H1 (cell line): ENCODE measurements at regions not wholly inside any gene's neighbourhood (a gene's known extent, or its start where the extent isn't known, plus 50 kb on each side); places are given as distances from the start of the nearest gene placed in this dataset.

Source experiments
- BACH1 ChIP-seq: IDR thresholded peaks from 2 replicates; pipeline ENCODE4 v1.6.1; 2012; ENCODE audit warnings: low read length, improper control_type of control experiment
- CEBPB ChIP-seq: IDR thresholded peaks from 2 replicates; pipeline ENCODE4 v1.6.1; 2012; ENCODE audit warnings: low read depth, low read length
- CHD7 ChIP-seq: fragments of 300-600 bp; sonication (generic); IDR thresholded peaks from 2 replicates; pipeline ENCODE4 v1.7.1; 2012; ENCODE audit warnings: low read length, moderate library complexity, mild to moderate bottlenecking, inconsistent platforms; ENCODE audit not compliant: insufficient replicate concordance
- CTCF ChIP-seq, 3 experiments: IDR thresholded peaks; 1 replicate in 2 of 3; 2 replicates in 1 of 3; pipeline versions ENCODE4 v1.5.1 to v1.6.1; 2011; ENCODE audit warnings: low read length in 3 of 3, mild to moderate bottlenecking in 3 of 3, inconsistent platforms in 2 of 3, low read depth in 1 of 3, moderate library complexity in 1 of 3; ENCODE audit not compliant: insufficient read depth in 1 of 3; ENCODE audit errors: control extremely low read depth in 1 of 3
- HDAC2 ChIP-seq, 2 experiments: fragments of 300-600 bp in 1 of 2; sonication (generic) in 1 of 2; IDR thresholded peaks; 2 replicates each; pipeline ENCODE4 v1.6.1; 2011 to 2012; ENCODE audit warnings: low read depth in 2 of 2, low read length in 2 of 2, mild to moderate bottlenecking in 2 of 2, moderate library complexity in 2 of 2, borderline replicate concordance in 1 of 2, inconsistent platforms in 1 of 2
- KDM1A ChIP-seq: fragments of 200-600, 300-600 bp; sonication (generic); IDR thresholded peaks from 2 replicates; pipeline ENCODE4 v1.7.1; 2016; ENCODE audit warnings: mild to moderate bottlenecking, low read length, borderline replicate concordance
- MAFK ChIP-seq: IDR thresholded peaks from 2 replicates; pipeline ENCODE4 v1.6.1; 2012; ENCODE audit warnings: low read depth, mild to moderate bottlenecking, improper control_type of control experiment, low read length
- POLR2A ChIP-seq, 2 experiments: IDR thresholded peaks; 1 replicate in 1 of 2; 2 replicates in 1 of 2; pipeline ENCODE4 v1.6.1; 2011; ENCODE audit warnings: low read depth in 2 of 2, low read length in 2 of 2, mild to moderate bottlenecking in 2 of 2; ENCODE audit errors: control extremely low read depth in 1 of 2
- RFX5 ChIP-seq: IDR thresholded peaks from 2 replicates; pipeline ENCODE4 v1.6.1; 2011; ENCODE audit warnings: low read depth, low read length, improper control_type of control experiment, borderline replicate concordance
- RNF2 ChIP-seq: fragments of 200-900, 300-1000 bp; sonication (generic); IDR thresholded peaks from 2 replicates; pipeline ENCODE4 v1.7.1; 2016; ENCODE audit warnings: borderline replicate concordance, low read depth, mild to moderate bottlenecking, antibody characterized with exemption, low read length; ENCODE audit not compliant: poor library complexity, severe bottlenecking; ENCODE audit errors: missing control alignments
- TAF7 ChIP-seq: optimal IDR thresholded peaks from 2 replicates; pipeline ENCODE3; 2011; ENCODE audit warnings: low read depth, mild to moderate bottlenecking, inconsistent platforms, low read length, moderate library complexity, borderline replicate concordance
- TBP ChIP-seq: IDR thresholded peaks from 2 replicates; pipeline ENCODE4 v1.6.1; 2011; ENCODE audit warnings: low read depth, low read length, improper control_type of control experiment

GRCh38 chr2:4269885-4270284 lies 566.5 kb downstream of the DCDC2C start:
- TF ChIP-seq CHD7 (no peak), TAF7 (no peak), MAFK (no peak), HDAC2 (IDR thresholded peaks at IDR 0.05; ENCODE audit: borderline replicate concordance in 1 of 2, low read depth in 2 of 2, low read length in 2 of 2) (no peak), POLR2A (IDR thresholded peaks at IDR 0.05; ENCODE audit: control extremely low read depth in 1 of 2, low read depth in 2 of 2, low read length in 2 of 2) (no peak), RNF2 (no peak), TBP (no peak), BACH1 (no peak), KDM1A (no peak), RFX5 (no peak), CTCF (IDR thresholded peaks at IDR 0.05; ENCODE audit: control extremely low read depth in 1 of 3, insufficient read depth in 1 of 3, low read depth in 1 of 3, low read length in 3 of 3) (no peak), CEBPB (no peak)
